GM20000 (cell line): ENCODE measurements at regions not wholly inside any gene's neighbourhood (a gene's known extent, or its start where the extent isn't known, plus 50 kb on each side); places are given as distances from the start of the nearest gene placed in this dataset.

Experiments used
- DNase-seq: peaks from one replicate; pipeline ENCODE4 v3.0.0; 2012; ENCODE audit warnings: low spot score
- CTCF ChIP-seq: IDR thresholded peaks from 2 replicates; pipeline ENCODE4 v1.5.1; 2012; ENCODE audit warnings: mild to moderate bottlenecking, control low read depth; ENCODE audit errors: extremely low read depth, missing control alignments

GRCh38 chr4:44118971-44119680 lies 329.5 kb downstream of the KCTD8 start:
- DNase-seq, result no peak
- TF ChIP-seq CTCF, result no peak

- no peak for DNase-seq
- TF ChIP-seq CTCF, result no peak
These were observed 328.0 kb downstream of the KCTD8 start for GRCh38 chr4:44120646-44121045.

- TF ChIP-seq CTCF, result no peak
- no peak for DNase-seq
These were observed 327.4 kb downstream of the KCTD8 start for GRCh38 chr4:44121210-44121609.
